ENCODE measurements at regions not wholly inside any gene's neighbourhood (a gene's known extent, or its start where the extent isn't known, plus 50 kb on each side); places are given as distances from the start of the nearest gene placed in this dataset.

DNA sequence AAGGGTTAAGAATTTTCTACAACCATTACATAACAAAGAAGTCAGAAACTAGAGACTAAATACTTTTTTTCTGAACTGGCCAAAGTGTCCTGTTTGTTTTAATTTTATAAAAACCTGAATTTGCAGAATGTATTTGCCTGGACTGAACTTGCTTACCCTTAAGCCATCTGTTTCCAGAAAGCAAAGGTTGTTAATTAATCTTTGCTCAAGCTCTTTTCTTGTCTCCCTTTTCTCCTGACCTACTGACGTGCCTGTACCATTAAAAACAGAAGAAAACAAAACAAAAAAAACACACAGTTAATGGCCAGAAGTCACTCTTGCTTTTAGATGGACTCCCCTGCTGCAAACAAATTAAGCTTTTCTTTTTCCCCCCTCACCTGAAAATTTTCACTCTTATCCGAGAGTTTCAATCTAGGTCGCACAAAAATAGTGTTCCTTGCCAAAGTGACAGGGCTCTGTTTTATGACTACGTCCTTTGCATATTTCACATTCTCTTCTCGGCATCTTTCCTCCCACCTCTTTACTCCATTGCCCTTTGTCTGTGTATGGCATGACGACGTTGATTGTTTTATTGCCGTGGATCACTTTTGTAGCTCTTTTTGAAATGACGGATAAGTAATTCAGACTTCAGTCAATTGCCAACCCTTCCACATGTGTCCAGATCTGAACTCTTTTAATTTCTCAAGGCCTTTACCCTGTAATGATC lies 333.8 kb upstream of the GRIN3A start (continued):
- TF ChIP-seq, protein P1, sequence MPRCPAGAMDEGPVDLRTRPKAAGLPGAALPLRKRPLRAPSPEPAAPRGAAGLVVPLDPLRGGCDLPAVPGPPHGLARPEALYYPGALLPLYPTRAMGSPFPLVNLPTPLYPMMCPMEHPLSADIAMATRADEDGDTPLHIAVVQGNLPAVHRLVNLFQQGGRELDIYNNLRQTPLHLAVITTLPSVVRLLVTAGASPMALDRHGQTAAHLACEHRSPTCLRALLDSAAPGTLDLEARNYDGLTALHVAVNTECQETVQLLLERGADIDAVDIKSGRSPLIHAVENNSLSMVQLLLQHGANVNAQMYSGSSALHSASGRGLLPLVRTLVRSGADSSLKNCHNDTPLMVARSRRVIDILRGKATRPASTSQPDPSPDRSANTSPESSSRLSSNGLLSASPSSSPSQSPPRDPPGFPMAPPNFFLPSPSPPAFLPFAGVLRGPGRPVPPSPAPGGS (CRISPR knock-in tag; IDR thresholded peaks at IDR 0.05), result no peak
- TF ChIP-seq LCORL (IDR thresholded peaks at IDR 0.05) (no peak), LCORL (CRISPR knock-in tag; IDR thresholded peaks at IDR 0.05) (no peak), BORCS8-MEF2B (CRISPR knock-in tag; IDR thresholded peaks at IDR 0.05) (no peak), MZF1 (CRISPR knock-in tag; IDR thresholded peaks at IDR 0.05; ENCODE audit: borderline replicate concordance) (no peak)

DNA sequence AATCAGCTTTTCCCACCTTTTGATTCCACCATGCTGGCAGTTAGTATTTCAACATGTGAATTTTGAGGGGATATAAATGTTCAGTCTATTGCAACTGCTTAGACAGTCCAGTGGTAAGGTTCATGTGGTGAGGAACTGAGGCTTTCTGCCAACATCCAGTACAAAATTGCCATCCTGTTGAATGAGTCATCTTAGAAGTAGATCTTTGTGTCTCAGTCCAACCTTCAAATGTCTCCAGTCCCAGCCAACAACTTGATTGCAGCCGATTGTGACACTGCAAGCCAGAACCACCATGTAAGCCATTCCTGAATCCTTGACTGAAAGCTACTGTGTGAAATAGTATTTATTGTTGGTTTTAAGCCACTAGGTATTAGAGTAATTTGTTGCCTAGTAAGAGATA lies 331.5 kb upstream of the GRIN3A start:
- Histone ChIP-seq H2AFZ (ENCODE audit: low read length) (no peak overlapping the region), H3K9me3 (ENCODE audit: low read length) (no peaks in the 10 kb centered on the region), H3K27me3 (ENCODE audit: control insufficient read depth in 1 of 2, insufficient read depth in 2 of 2, low read length in 2 of 2) (no peaks in the 10 kb centered on the region), H3K4me1 (ENCODE audit: insufficient read depth, low read length) (no peaks in the 10 kb centered on the region), H3K36me3 (replicated peaks in 1 of 2; ENCODE audit: control insufficient read depth in 1 of 2, insufficient read depth in 2 of 2, low read length in 2 of 2) (no peaks in the 10 kb centered on the region), H3K4me3 (replicated peaks in 1 of 3; ENCODE audit: insufficient read depth in 1 of 3, low read depth in 2 of 3, low read length in 3 of 3) (no peak overlapping the region), H3K27ac (ENCODE audit: extremely low read length, insufficient read depth, low read length) (no peak overlapping the region), H3K79me2 (ENCODE audit: insufficient read depth, low read length) (no peaks in the 10 kb centered on the region), H4K20me1 (ENCODE audit: insufficient read depth, low read length) (no peaks in the 10 kb centered on the region), H3K9ac (ENCODE audit: insufficient read depth, low read depth, low read length) (no peak overlapping the region), H3K4me2 (ENCODE audit: low read depth, low read length) (no peak overlapping the region)
- no peak for DNase-seq (ENCODE audit: low spot score)
- no peak for ATAC-seq
- no peak for TF ChIP-seq ZNF333 (CRISPR knock-in tag; IDR thresholded peaks at IDR 0.05; ENCODE audit: borderline replicate concordance)
- no peak for TF ChIP-seq NAIF1 (CRISPR knock-in tag; IDR thresholded peaks at IDR 0.05; ENCODE audit: borderline replicate concordance)
- no peak for TF ChIP-seq ZNF451 (CRISPR knock-in tag; IDR thresholded peaks at IDR 0.05)
- TF ChIP-seq KDM1A (CRISPR knock-in tag; IDR thresholded peaks at IDR 0.05), result no peak
- no peak for TF ChIP-seq ZFP62 (CRISPR knock-in tag; IDR thresholded peaks at IDR 0.05)
- no peak for TF ChIP-seq ZNF652 (CRISPR knock-in tag; IDR thresholded peaks at IDR 0.05; ENCODE audit: borderline replicate concordance, low read depth)
- TF ChIP-seq ZNF17 (CRISPR knock-in tag; IDR thresholded peaks at IDR 0.05), result no peak
- no peak for TF ChIP-seq ZNF34 (CRISPR knock-in tag; IDR thresholded peaks at IDR 0.05; ENCODE audit: borderline replicate concordance)
- no TSS peak for BruUV-seq (replicated peaks)
- WGBS (ENCODE audit: low lambda C conversion rate), result no CpG with 5 or more reads among the region's 1 CpG
- no peak for FAIRE-seq
- intact Hi-C loops (cut with micrococcal nuclease; ENCODE audit: unreplicated experiment), result no loop called here
- ChIA-PET POLR2A (no interaction called here), CTCF (ENCODE audit: low intra/inter-chr PET ratio, low total read pairs) (no interaction called here)
- in situ Hi-C loops (cut with HindIII; ENCODE audit: extremely low pct_ligation_motif_present, low pct_unique_long_range_greater_than_20kb), result no loop called here

Measured in HepG2 (cell line).